ENCODE measurements at regions not wholly inside any gene's neighbourhood (a gene's known extent, or its start where the extent isn't known, plus 50 kb on each side); places are given as distances from the start of the nearest gene placed in this dataset.
"Not testable (repeated sequence)": the region's sequence is repeated elsewhere in the genome, so short reads cannot be mapped to it uniquely, and the experiment has no call there.

DNA sequence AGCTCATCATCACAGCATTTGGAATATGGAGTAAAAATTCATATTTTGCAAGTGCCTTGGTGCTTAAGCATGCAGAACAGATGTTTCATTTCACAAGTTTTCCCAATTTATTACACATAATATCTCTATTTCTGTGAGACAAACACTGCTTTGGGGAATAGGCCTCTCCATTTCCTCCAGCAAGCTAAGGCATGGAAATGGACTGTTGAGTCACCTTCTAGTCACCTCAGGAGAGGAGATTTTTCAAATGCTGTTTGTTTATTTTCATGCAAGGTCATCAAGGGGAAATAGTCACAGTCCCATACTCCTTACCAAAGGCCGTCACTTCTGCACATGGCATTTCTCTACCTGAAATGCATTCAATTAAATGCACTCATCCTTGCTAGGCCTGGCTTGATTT, 57.4 kb upstream of the NUTM2D start:
- whole genome bisulfite sequencing, 5 donors = no CpG with 5 or more reads among the region's 1 CpG
- H3K4me3 ChIP-seq; H3K4me1 ChIP-seq; DNase-seq; H3K27ac ChIP-seq; H3K36me3 ChIP-seq; H3K27me3 ChIP-seq (replicated peaks in 1 of 7); H3K9me3 ChIP-seq; intact Hi-C loops (cut with DNase I; ENCODE audit: low total_unique reads): not testable (repeated sequence)

DNA sequence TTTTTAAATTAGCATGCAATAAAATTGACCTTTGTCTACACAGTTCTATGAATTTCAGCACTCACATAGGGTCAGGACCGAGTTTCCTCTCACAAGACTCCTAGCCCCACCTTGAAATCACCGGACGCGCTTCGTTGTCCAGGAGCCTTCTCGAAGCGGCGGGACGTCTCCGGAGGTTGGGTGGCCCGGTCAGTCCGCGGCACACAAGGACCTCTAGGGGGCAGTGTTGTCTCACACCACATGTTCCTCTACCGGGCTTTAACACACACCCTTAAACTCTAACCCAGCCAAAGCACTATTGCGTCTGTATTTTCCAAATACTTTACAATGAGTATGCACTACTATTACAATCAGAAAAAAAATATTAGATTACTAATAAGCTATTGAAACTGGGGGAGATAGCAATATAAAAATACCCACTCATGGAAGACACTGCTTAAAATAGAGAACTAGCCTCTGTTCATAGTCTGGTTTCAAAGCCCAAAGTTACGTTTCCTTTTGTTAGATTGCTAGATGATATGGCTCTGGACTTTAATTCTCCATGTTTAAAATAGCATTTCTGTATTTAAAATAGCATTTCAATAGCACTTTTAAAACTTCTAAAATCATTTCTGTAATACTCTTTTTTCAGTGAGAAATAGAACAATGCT, 56.0 kb upstream of the NUTM2D start:
- TF ChIP-seq, protein P1, sequence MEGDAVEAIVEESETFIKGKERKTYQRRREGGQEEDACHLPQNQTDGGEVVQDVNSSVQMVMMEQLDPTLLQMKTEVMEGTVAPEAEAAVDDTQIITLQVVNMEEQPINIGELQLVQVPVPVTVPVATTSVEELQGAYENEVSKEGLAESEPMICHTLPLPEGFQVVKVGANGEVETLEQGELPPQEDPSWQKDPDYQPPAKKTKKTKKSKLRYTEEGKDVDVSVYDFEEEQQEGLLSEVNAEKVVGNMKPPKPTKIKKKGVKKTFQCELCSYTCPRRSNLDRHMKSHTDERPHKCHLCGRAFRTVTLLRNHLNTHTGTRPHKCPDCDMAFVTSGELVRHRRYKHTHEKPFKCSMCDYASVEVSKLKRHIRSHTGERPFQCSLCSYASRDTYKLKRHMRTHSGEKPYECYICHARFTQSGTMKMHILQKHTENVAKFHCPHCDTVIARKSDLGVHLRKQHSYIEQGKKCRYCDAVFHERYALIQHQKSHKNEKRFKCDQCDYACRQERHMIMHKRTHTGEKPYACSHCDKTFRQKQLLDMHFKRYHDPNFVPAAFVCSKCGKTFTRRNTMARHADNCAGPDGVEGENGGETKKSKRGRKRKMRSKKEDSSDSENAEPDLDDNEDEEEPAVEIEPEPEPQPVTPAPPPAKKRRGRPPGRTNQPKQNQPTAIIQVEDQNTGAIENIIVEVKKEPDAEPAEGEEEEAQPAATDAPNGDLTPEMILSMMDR (IDR thresholded peaks at IDR 0.05 in 8 of 11, conservative IDR thresholded peaks at IDR 0.05 in 3 of 11) = peak in 6 of 11 experiments; percentile 17 to 63 (median 45)
- H3K4me1 ChIP-seq; H3K27me3 ChIP-seq (replicated peaks in 1 of 7); H3K9me3 ChIP-seq; H3K4me3 ChIP-seq; H3K36me3 ChIP-seq; H3K27ac ChIP-seq; intact Hi-C loops (cut with DNase I; ENCODE audit: low total_unique reads): not testable (repeated sequence)
- peak; percentile 88 for DNase-seq
- whole genome bisulfite sequencing, 5 donors = 5 to 17% (median 11%) methylated on average over 11 to 13 of the region's 16 CpGs

DNA sequence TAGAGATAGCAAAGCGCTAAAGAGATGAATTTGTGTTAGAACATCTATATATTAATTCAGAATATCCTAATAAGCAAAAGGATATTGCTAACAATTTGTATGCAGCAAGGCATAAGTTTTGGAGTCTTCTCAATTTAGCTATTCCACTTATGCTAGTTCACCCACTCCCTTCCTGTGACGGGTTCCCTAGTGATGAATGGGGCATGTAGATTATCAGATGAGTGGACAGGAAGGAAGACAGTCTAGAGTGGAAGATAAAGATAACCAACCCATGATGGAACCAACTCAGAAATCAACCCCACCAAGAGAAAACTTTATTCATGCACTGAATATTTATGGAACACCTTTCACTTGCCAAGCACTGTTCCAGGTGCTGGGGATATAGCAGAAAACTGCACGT, 55.4 kb upstream of the NUTM2D start:
- H3K27ac ChIP-seq; H3K4me3 ChIP-seq; H3K27me3 ChIP-seq (replicated peaks in 1 of 7); DNase-seq; intact Hi-C loops (cut with DNase I; ENCODE audit: low total_unique reads); H3K4me1 ChIP-seq; H3K36me3 ChIP-seq; H3K9me3 ChIP-seq: not testable (repeated sequence)
- 68 to 85% (median 79%) methylated on average over 1 to 2 of the region's 3 CpGs for WGBS, 5 donors

DNA sequence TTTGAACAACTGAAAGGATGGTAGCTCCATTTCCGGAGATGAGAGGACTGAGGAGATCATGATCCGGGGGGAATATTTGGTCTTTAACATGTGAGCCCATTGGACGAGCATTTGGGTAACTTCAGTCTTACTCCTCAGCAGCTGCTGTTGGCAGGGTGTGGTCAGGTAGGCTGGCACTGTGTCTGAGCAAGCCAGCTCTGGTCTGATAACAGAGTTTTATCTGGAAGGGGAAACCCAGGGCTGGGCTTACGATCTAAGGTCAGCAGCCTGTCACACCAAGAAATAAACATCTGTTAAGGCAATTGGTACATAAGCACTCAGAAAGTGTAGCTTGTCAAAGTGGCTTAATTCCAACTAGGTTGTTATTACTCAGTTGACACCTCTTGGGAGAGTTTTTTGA, 53.8 kb upstream of the NUTM2D start:
- intact Hi-C loops (cut with DNase I; ENCODE audit: low total_unique reads); H3K9me3 ChIP-seq; H3K4me3 ChIP-seq; H3K36me3 ChIP-seq; H3K4me1 ChIP-seq; DNase-seq; H3K27ac ChIP-seq; H3K27me3 ChIP-seq (replicated peaks in 1 of 7): not testable (repeated sequence)
- 60 to 70% methylated on average over 1 of the region's 4 CpGs; no CpG with 5 or more reads in 3 of the 5 donors for WGBS, 5 donors

DNA sequence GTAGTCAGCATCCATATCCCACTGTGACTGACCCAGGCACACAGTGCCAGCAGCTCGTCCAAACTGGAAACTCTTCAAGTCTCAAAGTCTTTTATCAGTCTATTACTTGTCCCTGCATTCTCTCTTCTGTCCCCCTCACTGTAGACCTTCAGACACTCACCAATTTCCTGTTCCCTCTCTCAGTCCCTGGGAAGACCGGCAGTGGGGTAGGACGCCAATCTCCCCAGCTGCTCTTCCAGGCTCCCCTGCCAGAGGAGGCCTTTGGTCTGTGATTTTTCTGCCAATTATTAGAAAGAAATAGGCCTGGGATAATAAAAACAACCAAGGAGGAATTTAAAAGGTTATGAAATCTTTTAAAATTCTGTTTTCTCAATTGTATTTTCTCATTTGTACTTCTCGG, 50.9 kb upstream of the NUTM2D start:
- H3K9me3 ChIP-seq; H3K36me3 ChIP-seq; intact Hi-C loops (cut with DNase I; ENCODE audit: low total_unique reads); H3K4me1 ChIP-seq; H3K27me3 ChIP-seq (replicated peaks in 1 of 7); H3K27ac ChIP-seq; DNase-seq; H3K4me3 ChIP-seq: not testable (repeated sequence)
- WGBS, 5 donors = 86 to 100% (median 88%) methylated on average over 2 of the region's 4 CpGs; no CpG with 5 or more reads in 2 of the 5 donors
